HG02642 (cell line): ENCODE measurements at regions not wholly inside any gene's neighbourhood (a gene's known extent, or its start where the extent isn't known, plus 50 kb on each side); places are given as distances from the start of the nearest gene placed in this dataset.
"Not testable (repeated sequence)": the region's sequence is repeated elsewhere in the genome, so short reads cannot be mapped to it uniquely, and the experiment has no call there.

Experiments
- ATAC-seq: cut with Tn5 transposase; IDR thresholded peaks from one replicate; pipeline ENCODE4 v1.9.1; 2021; ENCODE audit warnings: mild to moderate bottlenecking; ENCODE audit not compliant: unreplicated experiment, poor library complexity

GRCh38 chr7:68938151-68938550 lies 660.1 kb upstream of the AUTS2 start:
- ATAC-seq = no peak

DNA sequence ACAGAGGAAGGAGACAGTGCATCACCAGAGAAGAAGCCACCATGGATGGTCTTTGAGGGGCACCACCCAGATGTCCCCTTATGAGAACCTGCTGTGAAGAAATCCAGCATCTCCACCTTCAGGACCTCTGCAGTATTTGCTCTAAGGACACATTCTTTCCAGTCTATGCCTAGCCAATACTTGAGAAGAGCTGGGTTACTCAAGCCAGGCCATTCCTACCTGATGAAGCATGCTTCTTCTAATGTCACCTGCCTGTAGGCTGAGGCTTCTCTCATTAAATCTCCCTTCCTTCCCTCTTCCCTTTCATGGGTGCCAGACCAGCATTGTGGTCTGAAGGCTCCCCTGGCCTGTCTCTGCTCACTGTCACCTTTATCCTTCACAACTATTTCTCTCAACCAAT lies 654.5 kb upstream of the AUTS2 start:
- ATAC-seq = no peak

DNA sequence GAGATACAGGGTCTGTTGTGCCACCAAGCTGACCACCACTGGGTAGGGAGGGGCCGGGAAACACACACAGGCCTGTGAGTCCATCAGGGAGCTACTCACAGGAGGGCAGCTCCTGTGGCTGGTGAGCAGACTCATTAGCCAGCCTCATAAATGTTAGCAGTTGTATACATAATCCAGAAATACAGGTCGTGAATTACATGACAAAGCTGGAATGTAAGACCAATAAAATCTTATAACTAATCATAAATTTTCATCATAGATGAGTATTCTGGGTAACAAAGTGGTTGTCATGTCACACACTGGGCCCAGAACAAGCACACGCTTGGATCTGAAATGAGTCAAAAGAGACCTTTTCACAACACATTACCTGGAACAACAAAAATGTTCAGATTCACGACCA lies 642.6 kb upstream of the AUTS2 start:
- no peak for ATAC-seq

DNA sequence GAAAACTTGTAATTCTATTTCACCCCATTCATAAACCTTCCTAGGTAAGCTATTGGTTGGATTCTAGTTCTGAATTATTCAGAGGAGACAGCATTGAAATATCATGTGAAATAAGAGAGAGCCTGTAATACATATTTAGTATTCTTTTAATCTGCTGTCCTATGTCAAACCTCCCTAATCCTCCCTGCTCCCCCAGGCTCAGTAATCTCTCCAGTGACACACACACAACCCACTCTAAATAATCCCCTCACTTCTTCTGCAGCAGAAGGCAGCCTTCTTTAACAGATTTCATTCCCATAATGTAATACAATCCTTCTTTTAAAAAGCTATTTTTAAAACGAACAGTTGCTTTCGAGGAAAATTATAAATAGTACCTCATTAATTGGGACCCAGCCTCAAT lies 639.7 kb upstream of the AUTS2 start:
- no peak for ATAC-seq

DNA sequence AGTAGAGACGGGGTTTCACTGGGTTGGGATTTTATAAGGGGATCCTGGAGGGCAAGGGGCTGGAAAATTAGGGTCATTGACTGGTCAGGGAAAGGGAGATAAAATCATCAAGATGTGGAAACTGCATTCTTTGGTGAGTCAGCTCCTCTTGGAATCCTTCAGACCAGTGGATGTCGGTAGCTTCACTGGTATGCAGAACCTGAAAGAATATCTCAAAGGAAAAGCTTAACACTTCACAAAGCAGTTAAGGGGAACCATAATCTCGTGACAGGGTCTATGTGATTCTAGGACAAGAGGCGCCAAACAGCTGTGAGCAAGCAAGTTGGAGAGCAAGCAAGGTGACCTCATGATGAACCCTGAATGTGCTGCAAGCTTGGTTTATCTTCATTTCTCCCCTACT lies 634.7 kb upstream of the AUTS2 start:
- no peak for ATAC-seq

DNA sequence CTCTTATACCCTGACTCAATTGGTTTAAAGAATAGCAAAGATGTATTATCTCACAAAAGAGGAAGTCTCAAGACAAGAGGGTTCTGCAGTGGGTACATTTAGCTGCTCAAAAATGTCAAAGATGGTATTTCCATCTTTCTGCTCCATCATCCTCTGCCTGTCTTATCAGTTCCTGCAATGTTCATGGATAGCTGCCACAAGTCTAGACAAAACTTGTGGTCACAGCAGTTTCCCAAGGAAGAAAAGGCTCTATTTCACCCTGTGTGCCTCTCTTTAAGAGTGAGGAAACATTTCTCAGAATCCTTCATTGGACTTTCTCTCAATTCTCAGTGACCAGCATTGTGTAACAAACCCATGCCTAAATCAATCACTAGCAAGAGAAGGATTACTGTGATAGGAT lies 634.2 kb upstream of the AUTS2 start:
- ATAC-seq = no peak

DNA sequence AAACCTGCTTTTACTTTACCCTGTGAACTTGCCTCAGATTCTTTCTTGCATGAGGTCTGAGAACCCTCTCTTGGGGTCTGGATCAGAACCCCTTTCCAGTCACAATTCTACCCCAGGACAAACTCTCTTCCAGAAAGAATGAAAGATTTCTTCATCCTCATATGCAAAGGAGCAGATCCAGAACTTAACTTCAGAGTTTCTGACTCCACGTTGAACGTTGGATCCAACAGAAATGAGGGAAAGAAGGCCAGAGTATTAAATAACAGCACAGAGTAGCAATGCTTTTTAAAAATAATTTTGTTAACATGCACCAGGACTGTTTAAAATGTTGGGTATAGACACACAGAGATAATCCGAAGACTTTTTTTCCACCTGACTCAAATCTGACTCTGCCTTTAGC lies 632.9 kb upstream of the AUTS2 start:
- ATAC-seq = no peak

- ATAC-seq = no peak
These were observed 630.7 kb upstream of the AUTS2 start for GRCh38 chr7:68967598-68967997.

DNA sequence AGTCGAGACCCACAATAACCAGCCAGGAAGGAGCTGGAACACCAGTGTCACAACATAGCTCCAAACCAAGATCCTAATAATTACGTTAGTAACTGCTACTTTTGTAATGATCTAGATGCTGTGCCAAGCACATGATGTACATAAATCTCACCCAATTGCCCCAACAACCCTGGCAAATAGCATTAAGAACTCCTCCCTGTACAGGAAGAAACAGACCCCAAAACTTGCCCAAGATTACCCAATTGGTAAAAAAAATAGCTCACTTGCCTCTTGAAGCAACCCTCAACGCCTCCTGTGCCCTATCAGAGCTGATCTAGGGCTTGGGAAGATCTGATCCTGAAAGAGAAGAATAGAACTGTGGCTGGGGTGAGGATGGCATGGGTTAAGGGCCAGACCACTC lies 628.7 kb upstream of the AUTS2 start:
- no peak for ATAC-seq

GRCh38 chr7:68971634-68972340 lies 626.5 kb upstream of the AUTS2 start:
- ATAC-seq = no peak

GRCh38 chr7:68977385-68978055 lies 620.8 kb upstream of the AUTS2 start:
- no peak for ATAC-seq

DNA sequence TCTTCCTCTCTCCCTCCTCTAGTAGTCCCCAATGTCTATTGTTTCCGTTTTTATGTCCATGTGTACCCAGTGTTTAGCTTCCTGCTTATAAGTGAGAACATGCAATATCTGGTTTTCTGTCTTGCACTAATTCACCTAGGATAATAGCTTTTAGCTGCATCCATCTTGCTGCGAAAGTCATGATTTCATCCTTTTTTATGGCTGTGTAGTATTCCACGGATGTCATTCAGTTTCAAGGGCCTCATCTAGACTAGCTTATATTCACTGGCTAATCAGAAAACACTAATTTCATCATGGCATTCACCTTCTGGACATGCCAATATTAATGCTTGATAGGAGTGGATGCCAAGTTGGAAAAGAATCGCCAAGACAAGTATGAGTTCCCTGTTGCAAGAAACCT lies 619.6 kb upstream of the AUTS2 start:
- no peak for ATAC-seq

- no peak for ATAC-seq
These were observed 618.3 kb upstream of the AUTS2 start for GRCh38 chr7:68980011-68980410.

- not testable (repeated sequence) for ATAC-seq
These were observed 617.8 kb upstream of the AUTS2 start for GRCh38 chr7:68980432-68980831.

- no peak for ATAC-seq
These were observed 614.0 kb upstream of the AUTS2 start for GRCh38 chr7:68984306-68984705.

GRCh38 chr7:68994841-68995240 lies 603.4 kb upstream of the AUTS2 start:
- no peak for ATAC-seq

- no peak for ATAC-seq
These were observed 600.1 kb upstream of the AUTS2 start for GRCh38 chr7:68998136-68998535.

DNA sequence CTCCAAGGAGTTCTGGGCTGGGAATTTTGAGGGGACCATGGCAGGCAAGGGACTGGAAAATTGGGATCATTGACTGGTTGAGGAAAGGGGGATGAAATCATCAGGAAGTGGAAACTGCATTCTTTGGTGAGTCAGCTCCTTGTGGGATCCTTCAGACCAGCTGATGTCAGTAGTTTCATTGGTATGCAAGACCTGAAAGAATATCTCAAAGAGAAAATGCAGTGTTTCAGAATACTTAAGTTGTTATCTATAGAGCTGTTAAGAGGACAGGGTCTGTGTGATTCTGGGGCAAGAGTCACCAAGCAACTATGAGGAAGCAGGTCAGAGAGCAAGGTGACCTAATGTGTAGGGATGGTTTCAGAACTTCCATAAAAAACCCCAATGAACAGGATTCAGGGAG lies 595.9 kb upstream of the AUTS2 start:
- ATAC-seq = no peak

DNA sequence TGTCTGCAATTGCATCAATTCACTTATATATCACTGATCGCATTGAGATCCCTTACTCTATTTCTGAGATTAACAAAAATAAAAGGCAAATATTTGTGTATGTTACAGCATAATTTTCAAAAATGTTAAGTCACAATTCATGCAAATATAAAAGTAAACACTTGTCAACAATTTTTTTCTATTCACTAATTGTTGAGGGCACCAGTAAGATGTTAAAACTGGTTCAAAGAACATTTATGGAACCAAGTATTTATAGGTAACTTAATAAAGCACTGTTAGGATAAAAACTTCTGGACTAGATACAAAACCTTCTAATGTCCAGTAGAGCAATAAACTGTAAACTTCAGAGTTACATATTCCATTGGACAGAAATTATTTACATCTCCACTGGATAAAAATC lies 586.1 kb upstream of the AUTS2 start:
- ATAC-seq = no peak

GRCh38 chr7:69017208-69017607 lies 581.1 kb upstream of the AUTS2 start:
- ATAC-seq = no peak

GRCh38 chr7:69018200-69018599 lies 580.1 kb upstream of the AUTS2 start:
- no peak for ATAC-seq

- ATAC-seq = no peak
These were observed 578.8 kb upstream of the AUTS2 start for GRCh38 chr7:69019437-69019836.
